ENCODE measurements at regions not wholly inside any gene's neighbourhood (a gene's known extent, or its start where the extent isn't known, plus 50 kb on each side); places are given as distances from the start of the nearest gene placed in this dataset.

GRCh38 chr9:106334081-106334480 lies 528.9 kb upstream of the ZNF462 start:
- Histone ChIP-seq H3K36me3 (ENCODE audit: control insufficient read depth, insufficient read depth, low read length) (no peaks in the 10 kb centered on the region), H3K4me3 (ENCODE audit: low read depth, low read length) (no peak overlapping the region), H3K9me3 (ENCODE audit: control insufficient read depth, low read length) (no peaks in the 10 kb centered on the region), H3K9ac (no peak overlapping the region), H3K27me3 (ENCODE audit: control insufficient read depth, insufficient read depth, low read length) (no peaks in the 10 kb centered on the region), H3K4me1 (no peaks in the 10 kb centered on the region), H3K79me2 (no peaks in the 10 kb centered on the region), H2AFZ (no peak overlapping the region), H3K27ac (no peak overlapping the region), H3K4me2 (ENCODE audit: low read length) (no peak overlapping the region)
- TF ChIP-seq CTCF (IDR thresholded peaks at IDR 0.05) = no peak

- no peak overlapping the region for H3K9ac ChIP-seq
- H3K27me3 ChIP-seq (ENCODE audit: control insufficient read depth, insufficient read depth, low read length) = no peaks in the 10 kb centered on the region
- no peak for TF ChIP-seq CTCF (IDR thresholded peaks at IDR 0.05)
- H3K4me2 ChIP-seq (ENCODE audit: low read length) = no peak overlapping the region
- H3K9me3 ChIP-seq (ENCODE audit: control insufficient read depth, low read length) = no peaks in the 10 kb centered on the region
- H2AFZ ChIP-seq = no peak overlapping the region
- H3K4me1 ChIP-seq = no peaks in the 10 kb centered on the region
- H3K79me2 ChIP-seq = no peaks in the 10 kb centered on the region
- no peak overlapping the region for H3K27ac ChIP-seq
- no peaks in the 10 kb centered on the region for H3K36me3 ChIP-seq (ENCODE audit: control insufficient read depth, insufficient read depth, low read length)
- no peak overlapping the region for H3K4me3 ChIP-seq (ENCODE audit: low read depth, low read length)
Observed at GRCh38 chr9:106339882-106340281, 523.1 kb upstream of the ZNF462 start.

GRCh38 chr9:106350777-106351176 lies 512.2 kb upstream of the ZNF462 start:
- H3K4me1 ChIP-seq = no peaks in the 10 kb centered on the region
- no peaks in the 10 kb centered on the region for H3K79me2 ChIP-seq
- H3K27ac ChIP-seq = no peak overlapping the region
- no peak for TF ChIP-seq CTCF (IDR thresholded peaks at IDR 0.05)
- no peak overlapping the region for H3K9ac ChIP-seq
- no peak overlapping the region for H3K4me3 ChIP-seq (ENCODE audit: low read depth, low read length)
- H3K27me3 ChIP-seq (ENCODE audit: control insufficient read depth, insufficient read depth, low read length) = no peaks in the 10 kb centered on the region
- no peak overlapping the region for H2AFZ ChIP-seq
- H3K9me3 ChIP-seq (ENCODE audit: control insufficient read depth, low read length) = no peaks in the 10 kb centered on the region
- H3K36me3 ChIP-seq (ENCODE audit: control insufficient read depth, insufficient read depth, low read length) = no peaks in the 10 kb centered on the region
- no peak overlapping the region for H3K4me2 ChIP-seq (ENCODE audit: low read length)

GRCh38 chr9:106356924-106357323 lies 506.0 kb upstream of the ZNF462 start:
- no peaks in the 10 kb centered on the region for H3K4me1 ChIP-seq
- no peak overlapping the region for H2AFZ ChIP-seq
- H3K9ac ChIP-seq = no peak overlapping the region
- H3K4me3 ChIP-seq (ENCODE audit: low read depth, low read length) = no peak overlapping the region
- H3K9me3 ChIP-seq (ENCODE audit: control insufficient read depth, low read length) = no peaks in the 10 kb centered on the region
- H3K79me2 ChIP-seq = no peaks in the 10 kb centered on the region
- no peak overlapping the region for H3K27ac ChIP-seq
- no peak for TF ChIP-seq CTCF (IDR thresholded peaks at IDR 0.05)
- H3K27me3 ChIP-seq (ENCODE audit: control insufficient read depth, insufficient read depth, low read length) = no peaks in the 10 kb centered on the region
- no peak overlapping the region for H3K4me2 ChIP-seq (ENCODE audit: low read length)
- no peaks in the 10 kb centered on the region for H3K36me3 ChIP-seq (ENCODE audit: control insufficient read depth, insufficient read depth, low read length)

- Histone ChIP-seq H3K4me3 (ENCODE audit: low read depth, low read length) (no peak overlapping the region), H3K4me1 (no peaks in the 10 kb centered on the region), H3K9me3 (ENCODE audit: control insufficient read depth, low read length) (no peaks in the 10 kb centered on the region), H3K9ac (no peak overlapping the region), H3K27me3 (ENCODE audit: control insufficient read depth, insufficient read depth, low read length) (no peaks in the 10 kb centered on the region), H3K4me2 (ENCODE audit: low read length) (no peak overlapping the region), H3K79me2 (no peaks in the 10 kb centered on the region), H3K27ac (no peak overlapping the region), H3K36me3 (ENCODE audit: control insufficient read depth, insufficient read depth, low read length) (no peaks in the 10 kb centered on the region), H2AFZ (no peak overlapping the region)
- TF ChIP-seq CTCF (IDR thresholded peaks at IDR 0.05) = no peak
Observed at GRCh38 chr9:106358331-106358730, 504.6 kb upstream of the ZNF462 start.

Measured in parathyroid adenoma (tissue), 2 donors.